Left forelimb (tissue), 1 donor: ENCODE measurements at regions not wholly inside any gene's neighbourhood (a gene's known extent, or its start where the extent isn't known, plus 50 kb on each side); places are given as distances from the start of the nearest gene placed in this dataset.
A peak's percentile ranks its signal among the peaks of the same experiment; 100 is the strongest.

Experiments used
- DNase-seq: peaks from one replicate; pipeline ENCODE4 v3.0.0-alpha.2; 2018; ENCODE audit warnings: low spot score

DNA sequence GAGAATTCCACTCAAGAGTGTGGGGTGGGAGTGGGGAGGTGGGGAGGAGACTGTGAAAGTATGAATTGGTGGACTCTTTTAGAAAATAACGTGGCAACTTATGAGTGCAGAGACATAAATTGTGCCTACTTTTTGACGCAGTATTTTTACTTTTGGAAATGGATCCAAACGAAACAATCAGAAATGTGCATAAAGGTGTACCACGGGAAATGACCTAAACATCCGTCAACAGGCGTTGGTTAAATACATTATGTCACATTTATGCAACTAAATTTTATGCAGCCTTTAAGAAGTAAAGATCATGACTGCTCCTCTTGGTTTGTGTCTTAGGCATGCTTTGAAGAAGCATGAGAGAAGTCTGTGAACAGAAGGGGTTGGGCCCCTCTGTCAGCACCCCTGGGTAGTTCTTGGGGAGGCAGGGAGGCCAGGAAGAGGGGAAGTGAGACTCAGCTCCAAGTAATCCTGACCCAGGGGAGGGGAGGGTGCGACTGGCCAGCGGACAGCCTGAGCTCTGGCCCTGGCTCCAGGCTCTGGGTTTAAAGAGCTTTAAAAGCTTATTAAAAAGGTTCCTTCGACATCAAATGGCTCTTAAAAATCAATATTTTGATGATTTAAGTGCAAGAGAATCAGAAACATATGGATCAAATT lies 126.4 kb upstream of the HAAO start:
- DNase-seq: no peak

DNA sequence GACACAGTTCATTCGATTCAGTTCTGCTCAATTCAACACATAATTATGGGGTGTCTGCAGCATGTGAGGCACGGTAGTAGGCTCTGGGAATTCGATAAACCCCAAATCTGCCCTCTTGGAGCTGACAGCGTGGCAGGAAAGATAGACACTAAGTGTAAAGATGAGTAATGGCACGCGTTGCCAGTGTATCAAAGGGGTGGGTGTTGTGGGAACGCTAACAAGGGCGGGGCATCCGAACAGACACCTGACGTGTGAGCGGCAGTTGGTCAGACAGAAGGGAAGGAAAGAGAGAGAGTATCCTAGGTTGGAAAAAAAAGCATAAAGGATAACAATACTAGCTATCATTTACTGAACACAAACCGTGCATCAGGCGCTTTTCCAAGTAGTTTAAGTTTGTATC lies 125.7 kb upstream of the HAAO start:
- DNase-seq: no peak

DNA sequence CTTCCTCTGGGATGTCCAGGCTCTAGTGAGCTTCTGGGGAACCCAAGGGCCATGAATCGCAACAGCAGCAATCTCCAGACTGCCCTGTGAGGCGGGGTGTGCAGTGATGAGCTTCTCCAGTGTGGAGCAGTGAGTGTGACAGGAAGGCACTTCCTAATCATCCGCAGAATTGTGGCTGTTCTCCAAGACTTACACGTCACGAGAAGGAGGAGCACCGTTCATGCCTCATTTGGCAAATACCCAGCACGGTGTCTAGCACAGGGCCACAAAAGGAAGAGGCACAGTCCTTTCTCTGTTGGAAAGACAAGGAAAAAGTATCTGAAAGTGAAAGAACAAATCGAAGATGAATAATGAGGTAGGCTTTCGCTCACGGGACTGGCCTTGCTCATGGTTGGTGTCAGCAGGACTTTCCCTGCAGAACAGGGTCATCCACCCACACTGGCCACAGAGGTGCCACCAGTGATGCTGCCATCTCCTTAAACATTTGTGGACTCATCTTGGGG lies 125.1 kb upstream of the HAAO start:
- DNase-seq: no peak

DNA sequence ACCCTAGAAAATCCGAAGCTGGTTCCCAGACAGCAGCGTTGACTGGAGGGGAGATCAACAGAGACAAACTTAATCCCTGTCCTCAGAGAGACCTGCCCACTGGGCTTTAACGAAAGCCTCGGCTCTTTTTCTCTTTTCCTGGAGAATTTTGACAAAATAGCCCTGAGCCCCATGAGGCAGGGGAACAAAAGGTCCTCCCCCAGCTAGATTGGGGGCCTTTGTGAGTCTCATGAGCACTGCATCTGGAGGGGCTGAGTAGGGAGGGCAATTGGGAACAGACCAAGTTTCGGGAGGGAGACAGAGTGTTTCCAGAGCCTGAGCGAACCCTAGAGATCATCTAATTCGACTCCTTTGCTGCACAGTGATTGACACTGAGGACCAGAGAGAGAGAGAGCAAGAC lies 123.9 kb upstream of the HAAO start:
- DNase-seq: no peak

DNA sequence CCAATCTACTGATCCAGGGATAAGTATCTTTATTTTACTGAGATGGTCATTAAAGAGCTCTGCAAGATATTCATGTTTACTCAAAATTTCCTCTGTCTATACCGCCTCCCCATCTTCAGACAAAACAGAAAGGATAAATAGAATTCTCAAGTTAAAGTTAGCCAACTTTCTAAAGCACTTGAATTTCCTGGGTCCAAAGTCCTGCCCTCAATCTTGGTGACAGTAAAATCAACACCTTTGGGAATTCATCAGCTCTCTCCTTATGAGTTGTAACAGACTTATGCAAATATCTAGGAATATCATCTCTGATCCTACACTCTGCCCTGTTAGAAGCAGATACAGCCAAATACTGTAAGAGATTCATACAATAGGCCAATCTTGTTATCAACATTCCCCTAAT lies 122.5 kb upstream of the HAAO start:
- DNase-seq: no peak

DNA sequence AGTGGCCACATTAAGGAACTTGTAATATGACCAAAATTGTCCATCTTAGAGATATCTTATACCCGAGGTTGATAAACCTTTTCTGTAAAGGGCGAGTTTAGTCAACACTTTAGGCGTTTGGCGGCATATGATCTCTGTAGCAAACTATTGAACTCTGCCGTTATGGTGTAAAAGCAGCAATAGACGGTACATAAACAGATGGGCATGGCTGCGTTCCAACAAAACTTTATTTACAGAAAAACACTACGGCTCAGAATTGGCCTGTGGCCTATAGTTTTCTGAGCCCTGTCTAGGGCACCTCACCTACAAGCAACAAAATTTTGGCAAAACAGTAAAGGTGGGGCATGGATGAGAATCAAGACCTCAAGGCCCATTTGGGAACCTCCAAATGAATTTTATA lies 121.9 kb upstream of the HAAO start:
- DNase-seq: no peak

DNA sequence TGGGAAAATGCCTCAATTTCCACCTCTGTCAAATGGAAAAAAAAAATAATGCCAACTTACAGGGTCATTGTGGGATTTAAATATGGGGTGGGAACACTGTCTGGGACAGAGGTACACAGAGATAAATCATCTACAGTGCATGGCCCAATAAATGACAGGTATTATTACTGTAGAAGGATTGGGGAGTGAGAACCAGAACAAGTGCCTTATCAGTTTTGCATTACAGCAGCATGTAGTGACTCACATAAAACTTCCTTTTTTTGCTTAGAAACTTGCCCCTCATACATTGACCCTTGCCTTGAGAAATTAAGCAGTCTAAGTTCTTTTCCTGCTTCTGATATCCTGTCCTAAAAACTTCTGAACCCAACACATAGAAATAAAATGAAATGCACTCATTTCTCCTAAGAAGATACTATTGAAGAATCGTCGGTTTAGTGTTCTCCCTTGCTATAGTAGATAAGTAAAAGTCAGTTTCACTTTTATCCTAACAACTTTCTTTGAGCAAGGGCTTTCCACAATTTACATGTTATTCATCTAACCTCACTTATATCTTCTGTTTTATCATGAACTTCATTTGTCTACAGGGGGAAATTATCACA lies 121.0 kb upstream of the HAAO start:
- no peak for DNase-seq

DNA sequence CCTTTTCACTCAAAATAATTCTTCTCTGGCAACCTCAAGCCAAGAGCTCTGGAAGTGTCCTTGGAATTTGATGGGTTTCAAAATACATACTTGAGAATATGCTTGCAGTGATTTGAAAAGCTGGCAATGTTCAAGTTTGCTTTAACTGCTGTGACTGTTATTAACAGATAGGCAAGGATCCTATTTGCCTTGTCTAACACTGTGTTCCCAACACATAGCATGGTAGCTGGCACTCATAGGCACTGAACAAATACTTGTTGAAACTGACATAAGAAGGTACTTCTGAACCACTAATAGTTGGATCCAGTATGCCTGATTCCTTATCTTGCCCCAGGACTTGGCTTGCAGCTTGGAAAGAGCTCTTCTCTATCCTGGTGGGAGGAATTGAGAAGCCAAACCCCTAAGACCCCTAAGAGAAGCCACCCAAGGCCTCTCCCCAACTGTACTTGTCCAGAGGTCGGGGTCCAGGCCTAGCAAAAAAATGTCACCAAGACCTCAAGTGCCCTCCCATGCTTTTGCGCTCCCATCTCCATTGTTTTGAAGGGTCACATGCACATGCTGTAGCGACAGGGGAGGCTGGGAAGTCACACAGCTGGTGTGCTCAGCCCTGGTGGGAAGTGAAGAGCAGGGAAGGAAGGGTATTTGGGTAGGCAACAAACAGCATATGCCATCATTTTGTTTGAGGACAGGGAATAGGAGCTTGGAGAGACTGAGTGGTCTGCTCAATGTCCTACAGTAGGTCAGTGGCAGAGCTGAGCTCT lies 118.4 kb upstream of the HAAO start:
- peak; percentile 14 for DNase-seq

DNA sequence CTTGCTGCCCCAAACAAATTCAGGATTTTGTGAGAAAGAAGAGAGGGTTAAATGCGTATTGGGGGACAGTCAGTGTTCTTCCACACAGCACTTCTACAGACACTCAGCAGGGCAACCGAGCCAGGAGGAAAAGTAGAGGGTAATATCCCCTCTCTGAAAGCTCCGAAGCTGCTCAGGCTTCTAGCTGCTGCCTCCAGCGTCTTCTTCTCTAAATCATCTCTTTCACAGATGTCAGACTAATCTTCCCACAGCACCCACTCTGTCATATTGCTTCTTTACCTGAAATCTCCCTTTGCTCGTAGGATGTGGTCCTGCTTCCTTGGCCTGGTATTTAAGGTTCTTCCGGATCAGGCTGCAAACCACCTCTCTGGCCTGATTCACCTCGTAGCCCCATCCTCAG lies 117.6 kb upstream of the HAAO start:
- DNase-seq: peak; percentile 20

DNA sequence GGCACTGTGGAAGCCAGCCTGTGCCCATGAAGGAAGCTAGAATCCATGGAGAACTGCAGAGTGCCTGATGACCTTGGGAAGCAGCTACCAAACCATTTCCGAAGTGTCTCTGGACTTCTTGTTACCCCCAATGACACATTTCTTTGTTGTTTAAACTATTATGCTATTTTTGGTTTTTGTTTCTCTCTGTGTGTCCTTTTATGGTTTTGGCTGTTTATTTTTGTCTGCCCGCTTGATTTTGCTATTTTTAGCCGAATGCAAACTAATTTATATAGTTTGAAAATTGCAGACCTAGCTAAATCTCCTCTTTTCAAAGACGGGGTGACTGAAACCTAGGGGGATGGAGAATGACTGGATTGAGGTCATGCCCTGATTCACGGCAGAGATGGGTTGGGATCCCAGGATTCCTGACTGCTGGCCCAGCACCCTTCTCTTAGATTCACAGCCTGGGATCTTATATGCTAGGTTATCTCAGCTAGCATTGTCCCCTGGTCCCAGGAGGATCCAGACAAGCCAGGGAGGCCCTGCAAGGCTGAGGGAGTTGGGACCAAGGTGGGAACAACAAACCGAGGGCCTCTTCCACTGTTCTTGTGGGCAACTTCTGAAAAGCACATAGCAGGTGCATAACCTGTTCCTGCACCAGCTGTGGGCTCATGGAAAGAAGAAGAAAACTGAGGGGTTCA lies 116.3 kb upstream of the HAAO start:
- DNase-seq: peak; percentile 5

DNA sequence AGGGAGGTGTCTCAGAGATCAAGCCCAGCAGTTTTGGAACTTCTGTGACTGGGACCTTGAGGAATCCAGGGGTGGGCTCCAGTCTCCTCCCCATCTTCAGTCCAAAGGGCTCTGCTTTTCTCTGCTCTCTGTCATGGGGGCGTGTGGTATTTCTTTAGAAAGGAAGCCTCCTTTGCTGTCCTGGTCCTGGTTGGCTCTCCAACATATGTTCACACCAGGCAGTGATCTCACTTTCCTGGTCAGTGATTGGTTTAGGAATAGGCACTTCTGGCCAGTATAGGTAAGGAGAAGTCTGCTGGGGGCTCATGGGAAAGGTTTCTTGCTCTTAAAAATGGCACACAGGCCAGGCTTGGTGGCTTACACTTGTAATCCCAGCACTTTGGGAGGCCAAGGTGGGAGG lies 115.5 kb upstream of the HAAO start:
- DNase-seq: peak; percentile 3

DNA sequence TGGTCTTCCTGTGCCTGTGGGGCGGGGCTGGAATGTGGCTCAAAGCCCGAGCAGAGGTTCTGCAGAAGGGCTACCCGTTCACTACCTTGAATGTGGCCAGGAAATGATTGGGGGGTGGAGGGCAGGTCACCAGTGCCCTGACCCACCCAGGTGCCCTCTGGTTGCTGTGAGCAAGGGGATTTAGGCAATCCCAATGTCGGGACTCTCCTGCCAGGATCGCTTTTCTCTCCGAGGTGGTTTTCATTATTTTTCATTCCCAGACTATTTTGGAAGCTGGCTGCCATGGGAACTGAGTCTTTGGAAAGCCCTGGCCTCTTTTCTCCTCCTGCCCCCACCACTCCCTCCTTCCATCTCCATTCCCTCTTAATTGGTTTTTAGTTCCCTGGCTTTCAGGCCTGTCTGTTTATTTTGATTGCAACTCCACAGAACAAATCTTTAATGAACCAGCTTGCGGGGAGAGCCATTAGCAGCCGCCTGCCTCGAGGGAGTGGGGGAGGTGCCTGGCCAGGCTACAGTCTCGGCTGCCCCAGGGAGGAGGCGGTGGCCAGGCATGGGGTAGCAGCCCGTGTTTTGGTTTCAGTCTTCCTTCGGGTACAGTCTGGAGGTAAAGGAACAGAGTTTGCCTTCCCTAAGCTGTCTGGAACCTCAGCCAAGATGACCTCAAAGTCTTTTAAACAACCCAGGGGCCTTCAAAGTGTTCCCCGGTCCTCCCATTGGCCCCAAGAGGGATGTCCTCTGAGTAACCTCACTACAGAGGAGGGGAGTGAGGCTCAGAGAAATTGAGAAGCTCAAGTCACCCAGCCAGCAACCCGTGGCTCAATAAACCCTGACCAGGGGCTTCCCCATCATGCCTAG lies 114.4 kb upstream of the HAAO start:
- peak; percentile 76 for DNase-seq

DNA sequence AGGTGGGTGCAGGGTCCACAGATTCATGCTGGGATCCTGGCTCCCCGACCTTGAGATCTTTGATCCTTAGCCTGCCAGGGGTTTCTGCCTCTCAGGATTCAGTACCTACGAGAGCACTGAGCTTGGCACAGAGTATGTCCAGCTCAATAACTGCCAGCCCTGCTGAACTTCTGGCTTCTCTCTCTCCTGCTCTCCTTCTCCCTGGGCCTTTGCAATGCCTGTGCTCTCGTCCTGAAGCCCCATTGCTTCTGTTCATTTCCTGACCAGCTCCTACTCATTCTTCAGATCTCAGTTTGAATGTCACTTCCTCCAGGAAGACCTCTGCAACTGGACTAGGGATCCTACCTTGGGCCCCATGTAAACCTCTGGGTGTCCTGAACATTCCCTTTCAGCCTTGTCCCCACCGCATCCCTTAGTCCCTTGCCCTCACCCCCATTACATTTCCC lies 113.8 kb upstream of the HAAO start:
- DNase-seq: no peak

DNA sequence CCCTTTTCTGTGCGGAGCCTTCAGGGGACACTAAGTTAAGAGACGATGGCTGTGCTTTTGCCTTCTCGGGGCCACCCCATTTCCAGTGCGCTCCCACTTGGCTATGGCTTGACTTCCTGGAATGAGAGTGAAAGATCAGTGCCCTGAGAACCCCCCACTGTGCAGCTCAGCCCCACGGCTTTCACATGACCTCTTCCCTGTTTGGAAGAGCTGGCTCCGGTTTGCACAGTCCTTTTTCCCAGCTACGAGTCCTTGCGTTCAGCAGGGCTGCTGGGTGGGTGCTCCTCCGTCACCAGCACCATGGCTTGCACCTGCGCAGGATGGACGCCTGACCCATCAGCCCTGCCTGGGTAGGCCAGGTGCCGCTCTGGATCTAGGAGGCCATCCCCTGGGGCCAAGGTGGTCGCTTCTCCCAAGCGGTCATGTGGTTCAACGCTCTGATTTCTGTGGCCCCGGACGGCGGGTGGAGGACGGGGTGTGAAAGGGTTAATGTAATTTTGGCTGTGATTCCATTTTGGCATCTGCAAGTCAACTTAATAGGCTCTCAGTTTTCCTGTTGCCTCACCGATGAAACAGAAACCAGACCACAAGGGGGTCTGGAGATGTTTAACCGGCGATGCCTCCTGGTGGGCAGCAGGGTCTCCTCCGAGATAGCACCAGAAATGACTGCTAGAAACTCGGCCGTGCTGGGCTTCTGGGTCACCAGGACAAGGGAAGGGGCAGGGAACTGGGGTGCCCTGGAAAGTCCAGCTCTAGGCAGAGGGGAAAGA lies 113.1 kb upstream of the HAAO start:
- DNase-seq: peak; percentile 75

DNA sequence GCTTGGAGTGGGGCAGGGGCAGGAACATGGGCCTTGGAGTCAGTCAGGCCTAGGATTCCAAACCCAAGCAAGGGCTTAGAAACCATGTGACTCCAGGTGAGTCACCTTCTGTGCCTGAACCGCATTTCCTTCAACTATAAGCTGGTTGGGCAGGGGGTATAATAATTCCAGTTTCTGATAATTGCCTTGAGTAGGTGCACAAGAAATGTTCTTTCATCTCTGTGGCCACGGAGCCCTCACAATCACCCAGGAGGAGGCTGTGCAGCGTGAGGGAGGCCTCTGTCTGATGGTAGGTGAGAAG lies 112.1 kb upstream of the HAAO start:
- no peak for DNase-seq

DNA sequence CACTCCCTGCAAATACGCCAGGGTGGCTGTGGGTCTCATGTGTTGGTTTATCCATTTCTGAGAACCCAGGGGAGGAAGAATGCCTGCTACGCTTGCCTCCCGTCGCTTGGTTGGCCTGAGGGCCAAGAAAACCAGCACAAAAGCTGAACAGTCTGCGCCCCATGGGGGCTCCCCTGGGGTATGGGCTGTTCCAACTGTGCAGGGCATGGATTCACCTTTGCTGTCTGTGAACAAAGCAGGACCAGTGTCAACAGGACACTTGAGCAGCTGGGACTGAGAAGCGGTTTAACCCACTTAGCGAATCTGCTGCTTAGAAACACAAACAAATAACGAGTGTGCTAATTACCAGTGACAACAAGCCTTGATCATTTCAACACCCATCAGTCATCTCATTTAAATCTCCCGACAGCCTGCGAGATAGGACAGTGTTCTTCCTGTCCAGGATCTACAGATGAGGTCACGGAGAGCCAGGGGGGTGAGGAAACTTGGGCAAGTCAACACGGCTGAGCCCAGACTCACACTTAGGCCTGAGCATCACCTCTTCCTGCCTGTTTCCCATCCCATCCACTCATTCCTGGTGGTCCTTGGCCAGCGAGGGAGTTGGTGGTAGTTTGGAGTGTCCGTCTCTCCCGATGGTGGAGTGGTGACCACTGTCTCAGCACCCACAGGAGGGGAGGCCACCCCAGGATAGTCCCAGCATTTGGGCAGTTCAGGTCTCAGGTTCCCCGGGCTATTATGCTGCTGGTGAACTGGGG lies 111.6 kb upstream of the HAAO start:
- peak; percentile 61 for DNase-seq

DNA sequence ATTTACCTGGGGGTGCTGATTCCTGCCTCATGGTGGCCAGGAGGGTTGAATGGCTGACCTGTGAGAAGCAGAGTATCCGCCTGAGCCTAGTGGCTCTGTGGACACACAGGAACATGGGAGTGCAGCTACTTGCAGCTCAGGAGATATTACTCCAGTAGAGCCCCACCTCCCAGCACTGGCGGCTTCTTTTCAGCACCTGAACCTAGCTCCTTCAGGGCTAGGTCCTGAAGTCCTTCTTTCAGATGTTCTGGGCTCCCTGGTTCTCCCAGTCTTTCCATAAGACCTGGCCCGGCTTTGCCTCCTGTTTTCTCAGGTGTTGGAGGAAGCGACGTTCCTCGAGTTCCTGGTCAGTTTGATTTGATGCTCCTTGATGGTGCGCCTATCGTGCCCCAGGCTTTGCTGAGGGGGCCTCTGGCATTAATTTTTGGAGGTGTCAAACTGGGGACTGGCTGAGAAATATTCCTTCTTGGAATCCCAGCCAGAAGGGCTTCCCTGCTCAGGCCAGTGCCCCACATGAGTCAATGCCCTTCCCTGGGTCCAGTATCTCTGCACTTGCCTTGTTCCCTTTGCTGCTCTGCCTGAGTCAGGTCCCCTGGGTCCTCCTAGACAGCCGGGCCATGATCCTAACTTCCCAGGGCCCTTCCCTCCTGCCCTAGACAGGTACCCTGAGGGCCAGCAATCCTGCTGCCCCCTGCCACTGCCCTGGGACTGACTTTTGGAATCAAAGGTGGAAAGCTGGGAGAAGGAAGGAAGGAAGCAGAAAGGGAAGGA lies 110.7 kb upstream of the HAAO start:
- peak; percentile 44 for DNase-seq

DNA sequence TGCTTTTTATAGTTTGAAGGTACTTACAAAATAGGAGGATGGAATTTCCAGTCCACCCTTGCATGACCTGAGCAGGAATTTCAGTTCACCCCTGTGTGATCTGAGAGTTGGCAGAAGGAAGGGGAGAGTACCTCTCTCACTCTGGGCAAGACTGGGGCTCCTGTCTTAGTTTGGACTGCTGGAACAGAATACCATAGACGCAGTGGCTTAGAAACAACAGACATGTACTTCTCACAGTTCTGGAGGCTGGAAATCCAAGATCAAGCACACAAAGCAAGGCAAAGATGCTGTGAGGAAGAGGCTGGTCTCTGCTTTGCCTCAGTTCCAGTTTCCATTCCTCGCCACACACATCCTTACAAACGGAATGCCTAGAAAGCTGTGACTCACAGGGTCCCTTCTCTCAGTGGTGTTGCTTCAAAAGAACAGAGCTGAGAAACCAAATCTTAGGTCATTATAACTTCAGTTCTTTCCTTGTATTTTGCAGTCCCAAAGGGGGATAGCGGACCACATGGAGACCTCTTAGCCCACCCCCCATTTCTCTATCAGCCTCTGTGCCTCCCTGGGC lies 108.8 kb upstream of the HAAO start:
- no peak for DNase-seq

DNA sequence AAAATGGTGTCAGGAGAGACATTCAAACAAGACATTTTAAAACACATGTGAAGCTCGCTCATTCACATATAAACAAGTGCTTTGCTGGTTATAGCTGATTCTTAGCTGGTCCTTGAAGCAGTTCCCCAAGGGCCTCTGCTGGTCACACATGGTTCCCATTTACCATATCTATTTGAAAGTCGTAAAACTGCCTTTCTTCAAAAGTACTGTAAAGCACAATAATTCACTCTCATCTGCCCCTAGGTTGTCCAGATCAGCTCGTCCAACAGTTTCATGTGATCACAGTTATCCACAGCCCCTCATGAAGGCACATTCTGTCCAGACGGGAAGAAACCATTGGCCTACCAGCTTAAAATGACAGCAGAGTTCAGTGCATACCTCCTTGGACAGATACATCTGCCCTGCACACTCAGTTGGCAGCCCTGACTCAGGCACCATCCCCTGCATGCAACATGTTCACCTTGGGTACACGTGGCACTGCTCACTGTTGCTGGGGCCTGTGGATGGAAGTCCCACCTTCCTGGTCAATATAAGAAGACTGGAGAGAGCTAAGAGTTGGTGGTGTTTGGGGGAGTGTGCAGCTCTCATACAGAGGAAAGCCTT lies 108.0 kb upstream of the HAAO start:
- DNase-seq: peak; percentile 38
